B cell (primary cell): ENCODE measurements at regions not wholly inside any gene's neighbourhood (a gene's known extent, or its start where the extent isn't known, plus 50 kb on each side); places are given as distances from the start of the nearest gene placed in this dataset.

Source experiments
- ATAC-seq: fragments of 200-7000 bp; cut with Tn5 transposase; one replicate; pipeline ENCODE4 v1.10.0; 2021; ENCODE audit warnings: low read depth, mild to moderate bottlenecking, moderate number of reproducible peaks, moderate library complexity
- CTCF ChIA-PET: fragments of 350-600 bp; sonication (Branson Sonifier 250); formaldehyde crosslinking; loops from one replicate; lab custom pipeline; 2021; ENCODE audit warnings: antibody characterized with exemption, inconsistent platforms; lab: Charles Lee
- POLR2A ChIA-PET: fragments of 350-600 bp; sonication (Branson Sonifier 250); formaldehyde crosslinking; loops from one replicate; lab custom pipeline; 2021; ENCODE audit warnings: antibody characterized with exemption; lab: Charles Lee
- DNase-seq: peaks from one replicate; pipeline ENCODE4 v3.0.0; 2013
- H2AFZ ChIP-seq: 2 replicates; pipeline ENCODE4 v1.6.1; 2012; ENCODE audit warnings: mild to moderate bottlenecking, low read depth, low read length; ENCODE audit not compliant: insufficient read depth, poor library complexity, severe bottlenecking
- H3K27ac ChIP-seq, 2 donors: 1 replicate in 1 of 2; 2 replicates in 1 of 2; pipeline ENCODE4 v1.5.1; 2012 to 2013; ENCODE audit warnings: low read length in 2 of 2, mild to moderate bottlenecking in 2 of 2, moderate library complexity in 1 of 2
- H3K27me3 ChIP-seq, 4 experiments: fragments of 200-600 bp in 1 of 4; sonication (generic) in 1 of 4; replicated peaks in 1 of 4; 1 replicate in 2 of 4; 2 replicates in 2 of 4; pipeline versions ENCODE4 v1.6.1 to v1.7.0; 2013 to 2016; ENCODE audit warnings: low read length in 3 of 4, mild to moderate bottlenecking in 2 of 4, mixed read lengths in 1 of 4, moderate library complexity in 1 of 4; ENCODE audit not compliant: insufficient read depth in 4 of 4, control insufficient read depth in 3 of 4; ENCODE audit errors: control extremely low read depth in 1 of 4
- H3K36me3 ChIP-seq, 2 experiments: replicated peaks in 1 of 2; 1 replicate in 1 of 2; 2 replicates in 1 of 2; pipeline versions ENCODE4 v1.6.1 to v1.7.1; 2013; ENCODE audit warnings: low read length in 1 of 2; ENCODE audit not compliant: insufficient read depth in 2 of 2, control insufficient read depth in 1 of 2; ENCODE audit errors: control extremely low read depth in 1 of 2, extremely low read depth in 1 of 2
- H3K4me1 ChIP-seq, 2 donors: fragments of 200-600 bp in 1 of 2; sonication (generic) in 1 of 2; 1 replicate in 1 of 2; 2 replicates in 1 of 2; pipeline versions ENCODE4 v1.5.1 to v1.6.1; 2013 to 2017; ENCODE audit warnings: low read length in 2 of 2; ENCODE audit not compliant: control insufficient read depth in 2 of 2, insufficient read depth in 2 of 2
- H3K4me2 ChIP-seq: replicated peaks from 2 replicates; pipeline ENCODE3; 2012; ENCODE audit warnings: mild to moderate bottlenecking, low read depth, low read length; ENCODE audit not compliant: poor library complexity, severe bottlenecking
- H3K4me3 ChIP-seq, 5 experiments: fragments of 200-600 bp in 1 of 5; sonication (generic) in 1 of 5; 1 replicate in 3 of 5; 2 replicates in 2 of 5; pipeline versions ENCODE4 v1.5.1 to v1.7.0; 2011 to 2016; ENCODE audit warnings: low read length in 4 of 5, mild to moderate bottlenecking in 4 of 5, low read depth in 2 of 5, control low read depth in 1 of 5, moderate library complexity in 1 of 5; ENCODE audit not compliant: insufficient read depth in 1 of 5; ENCODE audit errors: control extremely low read depth in 1 of 5, extremely low read depth in 1 of 5
- H3K79me2 ChIP-seq: fragments of 200-600 bp; sonication (generic); one replicate; pipeline ENCODE4 v1.6.0; 2016; ENCODE audit warnings: low read length; ENCODE audit not compliant: control insufficient read depth, insufficient read depth
- H3K9ac ChIP-seq: fragments of 200-600 bp; sonication (generic); 2 replicates; pipeline ENCODE4 v1.6.1; 2017; ENCODE audit warnings: mild to moderate bottlenecking, low read length, moderate library complexity
- H3K9me3 ChIP-seq, 3 donors: one replicate each; pipeline versions ENCODE4 v1.6.1 to v1.7.1; 2013; ENCODE audit warnings: low read length in 2 of 3; ENCODE audit not compliant: control insufficient read depth in 2 of 3, insufficient read depth in 1 of 3; ENCODE audit errors: control extremely low read depth in 1 of 3
- H4K20me1 ChIP-seq: 2 replicates; pipeline ENCODE4 v1.6.0; 2012; ENCODE audit warnings: mild to moderate bottlenecking, low read length; ENCODE audit not compliant: insufficient read depth, control insufficient read depth, poor library complexity, severe bottlenecking
- H3K27ac Mint-ChIP-seq: one replicate; pipeline ENCODE4 v1.8.0; 2021; ENCODE audit warnings: mixed read lengths
- H3K27me3 Mint-ChIP-seq: one replicate; pipeline ENCODE4 v1.8.0; 2021; ENCODE audit warnings: mixed read lengths
- H3K4me1 Mint-ChIP-seq: one replicate; pipeline ENCODE4 v1.8.0; 2021; ENCODE audit warnings: mixed read lengths
- H3K4me3 Mint-ChIP-seq: one replicate; pipeline ENCODE4 v1.8.0; 2021; ENCODE audit warnings: mixed read lengths
- H3K9me3 Mint-ChIP-seq: one replicate; pipeline ENCODE4 v1.8.0; 2022; ENCODE audit warnings: mixed read lengths; ENCODE audit not compliant: insufficient read depth
- EZH2 ChIP-seq: IDR thresholded peaks from 2 replicates; pipeline ENCODE4 v1.6.1; 2012; ENCODE audit warnings: borderline replicate concordance, low read depth, mild to moderate bottlenecking, moderate library complexity, low read length; ENCODE audit not compliant: insufficient read depth, poor library complexity, severe bottlenecking
- WGBS: methylation state at CpG from one replicate; pipeline ENCODE4 v1.1.5; 2013; ENCODE audit warnings: missing lambda C conversion rate; ENCODE audit not compliant: insufficient coverage; 5-methylcytosine and 5-hydroxymethylcytosine counted together
- intact Hi-C: fragments of 100-400 bp; cut with micrococcal nuclease; formaldehyde crosslinking; loops from one replicate; pipeline ENCODE4 v1.10.0; 2022
- TF ChIP-seq, protein P1 (sequence below): fragments of 200-600 bp; IDR thresholded peaks from one replicate; pipeline ENCODE4 v1.8.0; 2022; ENCODE audit warnings: antibody characterized with exemption, mild to moderate bottlenecking

DNA sequence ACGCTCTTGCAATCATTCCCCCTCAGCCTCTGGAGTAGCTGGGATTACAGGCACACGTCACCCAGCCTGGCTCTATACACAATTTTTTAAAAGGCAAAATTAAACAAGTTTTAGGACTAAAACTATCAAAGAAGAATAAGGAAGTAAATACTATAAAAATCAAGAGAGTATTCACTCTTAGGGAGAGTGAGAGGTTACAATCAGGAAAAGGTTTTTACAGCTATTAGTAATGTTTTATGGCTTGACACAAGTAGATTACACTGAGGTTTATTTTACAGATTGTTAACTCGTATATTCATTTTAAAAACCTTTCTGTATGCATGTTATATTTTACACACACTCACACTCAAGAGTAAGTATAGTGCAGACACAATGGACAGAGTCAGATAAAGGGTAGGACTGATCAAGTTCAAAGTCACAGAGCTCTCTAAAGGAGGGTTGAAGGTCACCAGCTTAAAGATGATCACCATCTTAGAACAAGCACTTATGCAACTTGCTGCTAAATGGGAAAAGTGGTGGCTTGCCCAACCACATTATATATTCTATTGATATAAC lies 77.9 kb upstream of the MAN1A2 start:
- CTCF ChIA-PET, result no interaction called here

DNA sequence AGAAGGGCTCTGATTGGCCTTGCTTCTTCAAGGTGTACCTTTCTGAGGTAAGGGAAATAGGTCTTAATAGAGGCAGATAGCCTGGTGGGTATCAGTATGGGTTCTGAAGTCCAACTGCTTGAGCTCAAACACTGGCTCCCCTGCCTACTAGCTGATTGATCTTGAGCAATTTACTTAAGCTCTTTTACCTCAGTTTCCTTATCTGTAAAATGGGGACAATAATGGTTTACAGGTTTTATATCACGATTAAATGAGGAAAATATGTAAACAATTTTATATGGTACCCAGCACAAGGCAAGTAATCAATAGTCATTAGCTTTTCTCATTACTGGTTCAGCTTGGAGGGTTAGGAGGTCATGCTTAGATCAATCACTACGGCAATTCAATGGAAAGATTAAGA lies 75.8 kb upstream of the VTCN1 start:
- POLR2A ChIA-PET, result no interaction called here
- no peaks in the 10 kb centered on the region for H3K36me3 ChIP-seq
- no peak overlapping the region for H3K9ac ChIP-seq
- no peaks in the 10 kb centered on the region for H3K4me1 ChIP-seq
- DNase-seq (no peak), ATAC-seq (no peak)
- H3K9me3 ChIP-seq, result no peaks in the 10 kb centered on the region
- H2AFZ ChIP-seq, result no peak overlapping the region
- CTCF ChIA-PET, result no interaction called here
- no peaks in the 10 kb centered on the region for H4K20me1 ChIP-seq
- H3K79me2 ChIP-seq, result no peaks in the 10 kb centered on the region
- H3K4me2 ChIP-seq, result no peak overlapping the region
- H3K27me3 Mint-ChIP-seq, result peaks cover 14% of the 10 kb centered on the region
- peaks cover 0 to 2% (median 0%) of the 10 kb centered on the region in 4 experiments for H3K27me3 ChIP-seq
- WGBS, result no CpG with 5 or more reads among the region's 2 CpGs
- TF ChIP-seq, protein P1, sequence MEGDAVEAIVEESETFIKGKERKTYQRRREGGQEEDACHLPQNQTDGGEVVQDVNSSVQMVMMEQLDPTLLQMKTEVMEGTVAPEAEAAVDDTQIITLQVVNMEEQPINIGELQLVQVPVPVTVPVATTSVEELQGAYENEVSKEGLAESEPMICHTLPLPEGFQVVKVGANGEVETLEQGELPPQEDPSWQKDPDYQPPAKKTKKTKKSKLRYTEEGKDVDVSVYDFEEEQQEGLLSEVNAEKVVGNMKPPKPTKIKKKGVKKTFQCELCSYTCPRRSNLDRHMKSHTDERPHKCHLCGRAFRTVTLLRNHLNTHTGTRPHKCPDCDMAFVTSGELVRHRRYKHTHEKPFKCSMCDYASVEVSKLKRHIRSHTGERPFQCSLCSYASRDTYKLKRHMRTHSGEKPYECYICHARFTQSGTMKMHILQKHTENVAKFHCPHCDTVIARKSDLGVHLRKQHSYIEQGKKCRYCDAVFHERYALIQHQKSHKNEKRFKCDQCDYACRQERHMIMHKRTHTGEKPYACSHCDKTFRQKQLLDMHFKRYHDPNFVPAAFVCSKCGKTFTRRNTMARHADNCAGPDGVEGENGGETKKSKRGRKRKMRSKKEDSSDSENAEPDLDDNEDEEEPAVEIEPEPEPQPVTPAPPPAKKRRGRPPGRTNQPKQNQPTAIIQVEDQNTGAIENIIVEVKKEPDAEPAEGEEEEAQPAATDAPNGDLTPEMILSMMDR, result no peak
- TF ChIP-seq EZH2, result no peak
- H3K4me3 ChIP-seq, result no peak overlapping the region
- H3K4me3 Mint-ChIP-seq, result no peak overlapping the region
- H3K9me3 Mint-ChIP-seq, result no peaks in the 10 kb centered on the region
- intact Hi-C loops, result no loop called here
- no peak overlapping the region for H3K27ac ChIP-seq
- no peak overlapping the region for H3K27ac Mint-ChIP-seq
- no peaks in the 10 kb centered on the region for H3K4me1 Mint-ChIP-seq

More for the DNA sequence above, 77.9 kb upstream of the MAN1A2 start:
- H3K9me3 ChIP-seq, result no peaks in the 10 kb centered on the region
- POLR2A ChIA-PET, result no interaction called here
- H2AFZ ChIP-seq, result no peak overlapping the region
- Mint-ChIP-seq H3K9me3 (no peaks in the 10 kb centered on the region), H3K27me3 (peaks cover 14% of the 10 kb centered on the region), H3K27ac (no peak overlapping the region), H3K4me3 (no peak overlapping the region), H3K4me1 (no peaks in the 10 kb centered on the region)
- no peak overlapping the region for H3K27ac ChIP-seq
- H4K20me1 ChIP-seq, result no peaks in the 10 kb centered on the region
- H3K79me2 ChIP-seq, result no peaks in the 10 kb centered on the region
- no peak for DNase-seq
- intact Hi-C loops, result no loop called here
- no peaks in the 10 kb centered on the region for H3K4me1 ChIP-seq
- no peak overlapping the region for H3K4me2 ChIP-seq
- no peak overlapping the region for H3K4me3 ChIP-seq
- H3K9ac ChIP-seq, result no peak overlapping the region
- peaks cover 0 to 2% (median 0%) of the 10 kb centered on the region in 4 experiments for H3K27me3 ChIP-seq
- TF ChIP-seq EZH2, result no peak
- TF ChIP-seq, protein P1, result no peak
- ATAC-seq, result no peak
- no CpG with 5 or more reads among the region's 3 CpGs for WGBS
- no peaks in the 10 kb centered on the region for H3K36me3 ChIP-seq
